Neuron (in vitro differentiated cells): ENCODE measurements at regions not wholly inside any gene's neighbourhood (a gene's known extent, or its start where the extent isn't known, plus 50 kb on each side); places are given as distances from the start of the nearest gene placed in this dataset.

Experiments used
- H2AFZ ChIP-seq: one replicate; pipeline ENCODE4 v1.6.1; 2013; ENCODE audit warnings: low read depth, mild to moderate bottlenecking, inconsistent platforms, low read length, moderate library complexity
- H3K27me3 ChIP-seq: one replicate; pipeline ENCODE4 v1.6.1; 2013; ENCODE audit warnings: low read length; ENCODE audit not compliant: insufficient read depth
- H3K36me3 ChIP-seq: one replicate; pipeline ENCODE4 v1.6.1; 2013; ENCODE audit warnings: low read length; ENCODE audit not compliant: insufficient read depth
- H3K4me1 ChIP-seq: one replicate; pipeline ENCODE4 v1.6.1; 2013; ENCODE audit warnings: low read length; ENCODE audit not compliant: insufficient read depth
- H3K4me3 ChIP-seq: 2 replicates; pipeline ENCODE4 v1.5.1; 2013; ENCODE audit warnings: mild to moderate bottlenecking, low read length, moderate library complexity
- H3K9me3 ChIP-seq: one replicate; pipeline ENCODE4 v1.6.1; 2013; ENCODE audit warnings: low read length

DNA sequence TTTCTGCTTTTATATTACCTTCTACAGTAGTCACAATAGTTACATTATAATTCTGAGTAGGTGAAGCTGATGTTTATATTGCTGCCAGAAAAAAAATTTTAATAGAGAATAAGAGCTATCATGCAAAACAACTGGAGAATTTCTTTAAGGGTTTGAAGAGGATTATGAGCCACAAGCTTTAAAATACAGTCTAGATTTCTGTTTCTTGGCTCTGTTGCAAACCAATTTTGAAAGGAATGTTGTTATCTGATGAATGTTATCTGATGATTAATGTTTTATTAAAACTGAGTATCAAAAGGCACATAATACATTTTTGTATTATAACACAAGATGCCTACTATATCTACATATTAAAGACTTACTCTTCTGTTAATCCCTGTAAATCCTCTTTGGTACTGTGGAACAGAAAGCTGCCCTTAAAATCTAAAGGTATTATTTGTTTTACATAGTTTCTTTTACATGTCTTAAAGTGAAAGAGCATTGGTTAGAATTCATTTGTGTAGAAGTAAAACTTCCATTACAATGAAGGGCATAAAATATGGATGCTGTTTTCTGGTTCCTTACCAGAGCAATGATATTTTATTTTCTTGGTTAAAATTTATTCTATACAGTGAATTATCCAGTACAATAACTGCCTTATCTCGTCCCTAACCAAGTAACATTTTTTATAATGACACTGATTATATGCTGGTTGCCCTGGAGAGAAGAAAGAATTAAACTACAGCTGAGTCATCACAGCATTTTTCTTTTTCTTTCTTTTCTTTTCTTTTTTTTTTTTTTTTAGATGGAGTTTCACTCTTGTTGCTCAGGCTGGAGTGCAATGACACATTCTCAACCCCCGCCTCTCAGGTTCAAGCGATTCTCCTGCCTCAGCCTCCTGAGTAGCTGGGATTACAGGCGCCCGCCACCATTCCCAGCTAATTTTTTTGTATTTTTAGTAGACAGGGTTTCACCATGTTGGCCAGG, 205.7 kb downstream of the TANC2 start:
- Histone ChIP-seq H3K9me3 (peaks cover 4% of the 10 kb centered on the region), H3K36me3 (no peaks in the 10 kb centered on the region), H3K27me3 (no peaks in the 10 kb centered on the region), H2AFZ (no peak overlapping the region), H3K4me3 (no peak overlapping the region), H3K4me1 (peaks cover 8% of the 10 kb centered on the region)

DNA sequence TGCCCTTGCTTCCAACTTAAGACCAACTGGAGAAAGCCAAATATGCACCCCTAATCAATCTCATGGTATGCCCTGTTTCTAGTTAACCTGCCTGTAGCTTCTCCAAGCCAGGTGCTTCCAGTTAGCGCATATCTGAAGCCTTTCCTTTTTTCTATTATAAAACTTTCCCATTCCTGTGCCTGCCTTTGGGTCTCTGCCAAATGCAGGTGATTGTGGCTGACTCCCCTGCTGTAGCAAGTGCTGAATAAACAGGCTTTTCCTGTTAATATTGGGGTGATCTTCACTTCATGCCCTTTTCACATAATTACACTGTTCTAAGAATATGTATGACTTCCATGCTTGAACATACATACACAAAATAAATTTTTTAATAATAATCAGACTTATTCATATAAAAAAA, 207.4 kb downstream of the TANC2 start:
- no peaks in the 10 kb centered on the region for H3K27me3 ChIP-seq
- H3K4me3 ChIP-seq: no peak overlapping the region
- peaks cover 4% of the 10 kb centered on the region for H3K9me3 ChIP-seq
- H2AFZ ChIP-seq: no peak overlapping the region
- H3K36me3 ChIP-seq: no peaks in the 10 kb centered on the region
- H3K4me1 ChIP-seq: peaks cover 8% of the 10 kb centered on the region

- no peaks in the 10 kb centered on the region for H3K36me3 ChIP-seq
- H3K9me3 ChIP-seq: peaks cover 4% of the 10 kb centered on the region
- H3K27me3 ChIP-seq: no peaks in the 10 kb centered on the region
- H3K4me3 ChIP-seq: no peak overlapping the region
- no peak overlapping the region for H2AFZ ChIP-seq
- peaks cover 8% of the 10 kb centered on the region for H3K4me1 ChIP-seq
These were observed 207.9 kb downstream of the TANC2 start for GRCh38 chr17:63173903-63174302.

DNA sequence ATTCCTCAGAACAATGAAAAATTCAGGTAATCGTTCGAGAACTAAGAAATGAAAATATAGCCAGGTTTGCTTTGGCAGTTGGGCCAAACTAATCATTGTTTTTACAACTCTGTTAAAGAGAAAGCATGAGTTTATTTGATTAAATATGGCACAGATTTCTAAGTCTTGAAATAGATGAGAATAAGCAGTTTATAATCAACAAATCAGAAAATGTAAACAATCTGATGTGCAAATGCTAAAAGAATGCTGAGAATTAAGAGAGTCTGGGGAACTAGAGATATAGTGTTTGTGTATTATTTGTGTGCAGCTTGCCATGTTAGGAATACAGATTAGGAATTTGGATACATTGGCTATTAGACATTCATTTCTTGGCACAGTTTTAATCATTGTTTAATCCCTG, 212.5 kb downstream of the TANC2 start:
- Histone ChIP-seq H2AFZ (no peak overlapping the region), H3K27me3 (no peaks in the 10 kb centered on the region), H3K36me3 (peaks cover 2% of the 10 kb centered on the region), H3K4me3 (no peak overlapping the region), H3K4me1 (no peaks in the 10 kb centered on the region), H3K9me3 (peaks cover 10% of the 10 kb centered on the region)

GRCh38 chr17:63181856-63182255, 215.8 kb downstream of the TANC2 start:
- peaks cover 6% of the 10 kb centered on the region for H3K9me3 ChIP-seq
- H2AFZ ChIP-seq: no peak overlapping the region
- H3K4me1 ChIP-seq: no peaks in the 10 kb centered on the region
- H3K4me3 ChIP-seq: no peak overlapping the region
- H3K27me3 ChIP-seq: no peaks in the 10 kb centered on the region
- peaks cover 2% of the 10 kb centered on the region for H3K36me3 ChIP-seq

- Histone ChIP-seq H3K4me1 (no peaks in the 10 kb centered on the region), H3K36me3 (peaks cover 3% of the 10 kb centered on the region), H3K9me3 (peaks cover 6% of the 10 kb centered on the region), H3K4me3 (no peak overlapping the region), H2AFZ (no peak overlapping the region), H3K27me3 (no peaks in the 10 kb centered on the region)
These were observed 219.4 kb downstream of the TANC2 start for GRCh38 chr17:63185420-63185819.

GRCh38 chr17:63189082-63189481, 223.0 kb downstream of the TANC2 start:
- no peaks in the 10 kb centered on the region for H3K4me1 ChIP-seq

GRCh38 chr17:63189930-63190329, 223.9 kb downstream of the TANC2 start:
- no peak overlapping the region for H3K4me3 ChIP-seq
- H2AFZ ChIP-seq: no peak overlapping the region
- H3K4me1 ChIP-seq: no peaks in the 10 kb centered on the region
- H3K27me3 ChIP-seq: no peaks in the 10 kb centered on the region
- H3K9me3 ChIP-seq: no peaks in the 10 kb centered on the region
- peaks cover 9% of the 10 kb centered on the region for H3K36me3 ChIP-seq

More at GRCh38 chr17:63189082-63189481, 223.0 kb downstream of the TANC2 start:
- peaks cover 6% of the 10 kb centered on the region for H3K36me3 ChIP-seq
- no peak overlapping the region for H3K4me3 ChIP-seq
- no peaks in the 10 kb centered on the region for H3K27me3 ChIP-seq
- no peak overlapping the region for H2AFZ ChIP-seq
- H3K9me3 ChIP-seq: no peaks in the 10 kb centered on the region

- Histone ChIP-seq H3K27me3 (no peaks in the 10 kb centered on the region), H3K4me3 (no peak overlapping the region), H2AFZ (no peak overlapping the region), H3K9me3 (no peaks in the 10 kb centered on the region), H3K4me1 (no peaks in the 10 kb centered on the region), H3K36me3 (peaks cover 18% of the 10 kb centered on the region)
These were observed 224.9 kb downstream of the TANC2 start for GRCh38 chr17:63190821-63191370.

DNA sequence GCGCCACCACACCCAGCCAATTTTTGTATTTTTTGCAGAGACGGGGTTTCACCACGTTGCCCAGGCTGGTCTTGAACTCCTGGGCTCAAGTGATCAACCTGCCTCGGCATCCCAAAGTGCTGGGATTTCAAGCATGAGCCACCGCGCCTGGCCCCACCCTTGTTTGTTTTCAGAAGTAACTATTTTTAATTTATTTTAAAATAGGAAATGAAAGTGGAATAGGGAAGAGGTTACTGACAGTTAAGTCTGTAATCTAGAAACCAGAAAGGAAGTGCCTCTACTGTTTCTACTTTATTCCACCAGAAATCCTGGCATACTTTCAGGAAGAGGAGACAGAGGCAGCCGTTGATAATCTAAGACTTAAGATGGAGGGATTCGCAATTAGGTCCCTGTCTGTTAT, 225.6 kb downstream of the TANC2 start:
- H3K27me3 ChIP-seq: no peaks in the 10 kb centered on the region
- no peaks in the 10 kb centered on the region for H3K4me1 ChIP-seq
- no peaks in the 10 kb centered on the region for H3K9me3 ChIP-seq
- H3K4me3 ChIP-seq: no peak overlapping the region
- no peak overlapping the region for H2AFZ ChIP-seq
- H3K36me3 ChIP-seq: peaks cover 25% of the 10 kb centered on the region

- Histone ChIP-seq H3K4me3 (no peak overlapping the region), H3K36me3 (peaks cover 26% of the 10 kb centered on the region), H2AFZ (no peak overlapping the region), H3K4me1 (no peaks in the 10 kb centered on the region), H3K27me3 (no peaks in the 10 kb centered on the region), H3K9me3 (no peaks in the 10 kb centered on the region)
These were observed 227.8 kb downstream of the TANC2 start for GRCh38 chr17:63193827-63194226.

DNA sequence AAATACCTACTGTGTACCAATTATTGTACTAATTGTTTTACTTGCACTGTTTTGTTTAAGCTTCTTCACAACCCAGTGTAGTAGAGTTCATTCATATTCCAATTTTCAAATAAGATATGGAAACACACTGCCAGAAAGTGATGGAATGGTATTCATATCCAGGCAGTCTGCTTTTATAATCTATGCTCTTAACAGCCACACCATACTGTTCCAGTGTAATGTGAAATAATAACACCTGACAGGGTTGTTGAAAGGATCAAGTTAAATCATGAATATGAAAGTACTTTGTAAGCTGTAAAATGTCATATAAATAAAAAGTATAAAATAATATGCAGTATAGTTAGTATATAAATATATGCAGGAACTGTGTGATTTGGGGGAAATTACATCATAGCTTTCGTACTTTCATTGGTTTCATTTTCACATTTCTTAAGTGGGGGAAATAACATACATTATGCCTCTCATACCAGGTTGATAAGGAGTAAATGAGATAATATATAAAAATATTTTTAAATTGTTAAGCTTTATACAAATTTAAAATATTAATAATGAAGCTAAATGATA, 230.8 kb downstream of the TANC2 start:
- Histone ChIP-seq H3K36me3 (peaks cover 41% of the 10 kb centered on the region), H2AFZ (no peak overlapping the region), H3K27me3 (no peaks in the 10 kb centered on the region), H3K4me3 (no peak overlapping the region), H3K9me3 (no peaks in the 10 kb centered on the region), H3K4me1 (no peaks in the 10 kb centered on the region)

GRCh38 chr17:63203652-63204051, 237.6 kb downstream of the TANC2 start:
- no peaks in the 10 kb centered on the region for H3K4me1 ChIP-seq
- H3K9me3 ChIP-seq: peaks cover 21% of the 10 kb centered on the region
- H2AFZ ChIP-seq: no peak overlapping the region
- peaks cover 37% of the 10 kb centered on the region for H3K36me3 ChIP-seq
- H3K27me3 ChIP-seq: no peaks in the 10 kb centered on the region
- no peak overlapping the region for H3K4me3 ChIP-seq
